ENCODE measurements at regions not wholly inside any gene's neighbourhood (a gene's known extent, or its start where the extent isn't known, plus 50 kb on each side); places are given as distances from the start of the nearest gene placed in this dataset.
"Not testable (repeated sequence)": the region's sequence is repeated elsewhere in the genome, so short reads cannot be mapped to it uniquely, and the experiment has no call there.

- Histone ChIP-seq H3K36me3 (no peaks in the 10 kb centered on the region), H3K9me3 (no peaks in the 10 kb centered on the region), H3K27me3 (no peaks in the 10 kb centered on the region), H3K4me1 (no peaks in the 10 kb centered on the region), H3K27ac (no peak overlapping the region), H3K4me3 (no peak overlapping the region)
- DNase-seq: no peak
- no peak for TF ChIP-seq POLR2A (IDR thresholded peaks at IDR 0.05)
- TF ChIP-seq, protein P1, sequence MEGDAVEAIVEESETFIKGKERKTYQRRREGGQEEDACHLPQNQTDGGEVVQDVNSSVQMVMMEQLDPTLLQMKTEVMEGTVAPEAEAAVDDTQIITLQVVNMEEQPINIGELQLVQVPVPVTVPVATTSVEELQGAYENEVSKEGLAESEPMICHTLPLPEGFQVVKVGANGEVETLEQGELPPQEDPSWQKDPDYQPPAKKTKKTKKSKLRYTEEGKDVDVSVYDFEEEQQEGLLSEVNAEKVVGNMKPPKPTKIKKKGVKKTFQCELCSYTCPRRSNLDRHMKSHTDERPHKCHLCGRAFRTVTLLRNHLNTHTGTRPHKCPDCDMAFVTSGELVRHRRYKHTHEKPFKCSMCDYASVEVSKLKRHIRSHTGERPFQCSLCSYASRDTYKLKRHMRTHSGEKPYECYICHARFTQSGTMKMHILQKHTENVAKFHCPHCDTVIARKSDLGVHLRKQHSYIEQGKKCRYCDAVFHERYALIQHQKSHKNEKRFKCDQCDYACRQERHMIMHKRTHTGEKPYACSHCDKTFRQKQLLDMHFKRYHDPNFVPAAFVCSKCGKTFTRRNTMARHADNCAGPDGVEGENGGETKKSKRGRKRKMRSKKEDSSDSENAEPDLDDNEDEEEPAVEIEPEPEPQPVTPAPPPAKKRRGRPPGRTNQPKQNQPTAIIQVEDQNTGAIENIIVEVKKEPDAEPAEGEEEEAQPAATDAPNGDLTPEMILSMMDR (IDR thresholded peaks at IDR 0.05): no peak
- intact Hi-C loops (cut with DNase I; ENCODE audit: low total_unique reads): no loop called here
These were observed 311.1 kb downstream of the INHBA start for GRCh38 chr7:41391818-41392217.

- intact Hi-C loops (cut with DNase I; ENCODE audit: low total_unique reads); H3K27me3 ChIP-seq; H3K9me3 ChIP-seq: not testable (repeated sequence)
These were observed 314.0 kb downstream of the INHBA start for GRCh38 chr7:41388933-41389332.

GRCh38 chr7:41385996-41386395, 316.9 kb downstream of the INHBA start:
- H3K9me3 ChIP-seq: no peaks in the 10 kb centered on the region
- no peaks in the 10 kb centered on the region for H3K36me3 ChIP-seq
- H3K4me1 ChIP-seq: no peaks in the 10 kb centered on the region
- intact Hi-C loops (cut with DNase I; ENCODE audit: low total_unique reads): no loop called here
- no peak overlapping the region for H3K4me3 ChIP-seq
- no peak overlapping the region for H3K27ac ChIP-seq
- TF ChIP-seq POLR2A (IDR thresholded peaks at IDR 0.05): no peak
- TF ChIP-seq, protein P1 (IDR thresholded peaks at IDR 0.05): no peak
- DNase-seq: no peak
- no peaks in the 10 kb centered on the region for H3K27me3 ChIP-seq

More at GRCh38 chr7:41388933-41389332, 314.0 kb downstream of the INHBA start:
- DNase-seq, H3K27ac ChIP-seq, H3K36me3 ChIP-seq, H3K4me3 ChIP-seq, H3K4me1 ChIP-seq: not testable (repeated sequence)

- no peak overlapping the region for H3K27ac ChIP-seq
- DNase-seq: no peak
- no peaks in the 10 kb centered on the region for H3K36me3 ChIP-seq
- no peaks in the 10 kb centered on the region for H3K27me3 ChIP-seq
- H3K4me1 ChIP-seq: no peaks in the 10 kb centered on the region
- no peaks in the 10 kb centered on the region for H3K9me3 ChIP-seq
- TF ChIP-seq POLR2A (IDR thresholded peaks at IDR 0.05): no peak
- TF ChIP-seq, protein P1 (IDR thresholded peaks at IDR 0.05): no peak
- intact Hi-C loops (cut with DNase I; ENCODE audit: low total_unique reads): no loop called here
- H3K4me3 ChIP-seq: no peak overlapping the region
These were observed 318.5 kb downstream of the INHBA start for GRCh38 chr7:41384418-41384817.

DNA sequence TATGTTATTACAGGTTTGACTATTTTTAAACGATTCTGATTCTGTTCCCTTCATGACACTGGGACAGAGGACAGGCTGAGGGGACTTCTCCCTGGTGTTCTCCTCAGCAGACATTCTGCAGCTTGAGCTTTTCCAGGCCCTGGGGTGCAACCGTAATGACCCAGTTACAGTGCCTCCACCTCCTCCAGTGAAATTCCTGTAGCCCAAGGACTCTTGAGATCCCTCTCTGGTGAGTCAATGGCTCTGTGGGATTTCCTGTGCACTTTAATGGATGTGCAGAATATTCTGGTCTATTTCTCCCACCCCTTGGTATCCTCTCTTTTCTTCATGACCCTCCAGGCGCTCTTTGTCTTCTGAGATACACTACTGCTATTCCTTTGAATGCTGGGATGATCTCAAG, 319.3 kb downstream of the INHBA start:
- Histone ChIP-seq H3K4me3 (no peak overlapping the region), H3K9me3 (no peaks in the 10 kb centered on the region), H3K36me3 (no peaks in the 10 kb centered on the region), H3K27me3 (no peaks in the 10 kb centered on the region), H3K4me1 (no peaks in the 10 kb centered on the region), H3K27ac (no peak overlapping the region)
- TF ChIP-seq, protein P1 (IDR thresholded peaks at IDR 0.05): no peak
- TF ChIP-seq POLR2A (IDR thresholded peaks at IDR 0.05): no peak
- intact Hi-C loops (cut with DNase I; ENCODE audit: low total_unique reads): no loop called here
- DNase-seq: no peak

- Histone ChIP-seq H3K9me3 (no peaks in the 10 kb centered on the region), H3K27me3 (no peaks in the 10 kb centered on the region), H3K4me1 (no peaks in the 10 kb centered on the region), H3K4me3 (no peak overlapping the region), H3K36me3 (no peaks in the 10 kb centered on the region), H3K27ac (no peak overlapping the region)
- TF ChIP-seq, protein P1 (IDR thresholded peaks at IDR 0.05): no peak
- no peak for TF ChIP-seq POLR2A (IDR thresholded peaks at IDR 0.05)
- DNase-seq: no peak
- intact Hi-C loops (cut with DNase I; ENCODE audit: low total_unique reads): no loop called here
These were observed 324.7 kb downstream of the INHBA start for GRCh38 chr7:41378156-41378555.
